Thyroid gland (tissue), 4 donors: ENCODE measurements at regions not wholly inside any gene's neighbourhood (a gene's known extent, or its start where the extent isn't known, plus 50 kb on each side); places are given as distances from the start of the nearest gene placed in this dataset.

Experiments used
- DNase-seq, 2 donors: peaks; one replicate each; pipeline ENCODE4 v3.0.0-alpha.2; 2019
- H3K27ac ChIP-seq, 3 donors: fragments of 200-600 bp; sonication (generic); 1 replicate in 2 of 3; 2 replicates in 1 of 3; pipeline ENCODE4 v1.5.1; 2016 to 2019; ENCODE audit warnings: mild to moderate bottlenecking in 1 of 3, moderate library complexity in 1 of 3
- H3K27me3 ChIP-seq: fragments of 200-600 bp; sonication (generic); one replicate; pipeline ENCODE4 v1.5.1; 2019
- H3K36me3 ChIP-seq, 2 donors: fragments of 200-600 bp; sonication (generic); one replicate each; pipeline ENCODE4 v1.5.1; 2016 to 2019
- H3K4me1 ChIP-seq, 2 donors: fragments of 200-600 bp; sonication (generic); one replicate each; pipeline ENCODE4 v1.5.1; 2017 to 2019
- H3K4me3 ChIP-seq, 3 donors: fragments of 200-600 bp; sonication (generic); replicated peaks in 1 of 3; 1 replicate in 2 of 3; 2 replicates in 1 of 3; pipeline ENCODE4 v1.5.1; 2016; ENCODE audit warnings: mild to moderate bottlenecking in 1 of 3
- H3K9me3 ChIP-seq: fragments of 200-600 bp; sonication (generic); one replicate; pipeline ENCODE4 v1.5.1; 2017
- CTCF ChIP-seq, 6 experiments: fragments of 200-600 bp in 3 of 6; fragments of 450-650 bp in 3 of 6; sonication (generic) in 3 of 6; IDR thresholded peaks; one replicate each; pipeline ENCODE4 v1.5.1; 2016 to 2019; ENCODE audit warnings: antibody characterized with exemption in 6 of 6, mild to moderate bottlenecking in 2 of 6, inconsistent platforms in 1 of 6, moderate library complexity in 1 of 6
- POLR2A ChIP-seq, 2 donors: fragments of 450-650 bp; IDR thresholded peaks; one replicate each; pipeline ENCODE4 v1.6.1; 2017; ENCODE audit warnings: antibody characterized with exemption in 2 of 2, mild to moderate bottlenecking in 2 of 2, moderate library complexity in 1 of 2
- WGBS, 2 donors: methylation state at CpG; one replicate each; pipeline ENCODE4 v1.1.5; 2017; 5-methylcytosine and 5-hydroxymethylcytosine counted together
- intact Hi-C: fragments of 100-400 bp; cut with DNase I; formaldehyde crosslinking; loops from one replicate; pipeline ENCODE4 v1.15.1; 2023

GRCh38 chr1:56003846-56004245 lies 575.5 kb downstream of the PLPP3 start:
- Histone ChIP-seq H3K4me3 (no peak overlapping the region), H3K27ac (no peak overlapping the region), H3K27me3 (no peaks in the 10 kb centered on the region), H3K9me3 (no peaks in the 10 kb centered on the region), H3K4me1 (no peaks in the 10 kb centered on the region), H3K36me3 (no peaks in the 10 kb centered on the region)
- WGBS, 2 donors = 85 to 90% methylated on average over 1 of the region's 1 CpG
- TF ChIP-seq POLR2A (IDR thresholded peaks at IDR 0.05) (no peak), CTCF (IDR thresholded peaks at IDR 0.05) (no peak)
- intact Hi-C loops = no loop called here
- no peak for DNase-seq

DNA sequence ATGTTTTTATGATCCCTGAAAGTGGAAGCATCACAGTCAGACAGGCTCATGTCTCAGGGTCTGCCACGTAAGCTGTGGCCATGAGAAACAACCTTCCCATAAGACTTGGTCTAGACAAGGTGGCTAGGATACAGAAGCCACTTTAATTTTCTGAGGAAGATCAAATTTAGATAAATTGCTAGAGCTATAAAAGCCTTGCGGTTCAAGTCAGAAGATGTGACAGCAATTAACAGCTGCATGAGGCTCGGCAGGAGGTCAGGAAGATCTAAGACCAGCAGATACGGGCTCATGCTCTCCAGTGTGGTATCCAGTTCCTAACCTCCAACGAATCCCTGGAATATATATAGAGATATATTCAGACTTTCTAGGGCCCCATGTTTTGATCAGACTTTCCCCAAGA lies 577.1 kb downstream of the PLPP3 start:
- Histone ChIP-seq H3K9me3 (no peaks in the 10 kb centered on the region), H3K36me3 (no peaks in the 10 kb centered on the region), H3K4me3 (no peak overlapping the region), H3K4me1 (no peaks in the 10 kb centered on the region), H3K27ac (no peak overlapping the region), H3K27me3 (no peaks in the 10 kb centered on the region)
- DNase-seq = no peak
- 91 to 92% methylated on average over 5 of the region's 5 CpGs for WGBS, 2 donors
- intact Hi-C loops = no loop called here
- TF ChIP-seq CTCF (IDR thresholded peaks at IDR 0.05) = no peak
- no peak for TF ChIP-seq POLR2A (IDR thresholded peaks at IDR 0.05)

DNA sequence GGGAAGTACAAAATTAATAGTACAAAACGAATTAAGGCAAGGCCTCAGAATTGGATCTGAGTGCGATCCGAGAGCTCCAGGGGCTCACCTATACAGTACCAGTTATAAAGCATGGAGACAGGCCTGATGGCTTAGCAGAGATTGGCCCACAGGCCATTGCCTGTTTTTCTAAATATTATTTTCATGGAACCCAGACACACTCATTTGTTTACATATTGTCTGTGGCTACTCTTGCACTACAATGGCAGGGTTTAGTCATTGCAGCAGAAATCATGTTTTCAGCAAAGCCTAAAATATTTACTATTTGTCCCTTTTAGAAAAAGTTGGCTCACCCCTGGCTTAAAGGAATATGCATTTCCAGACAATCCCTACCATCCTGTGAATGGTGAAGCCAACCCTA lies 578.9 kb downstream of the PLPP3 start:
- Histone ChIP-seq H3K4me1 (no peaks in the 10 kb centered on the region), H3K36me3 (no peaks in the 10 kb centered on the region), H3K27me3 (no peaks in the 10 kb centered on the region), H3K27ac (no peak overlapping the region), H3K9me3 (no peaks in the 10 kb centered on the region), H3K4me3 (no peak overlapping the region)
- no peak for DNase-seq
- TF ChIP-seq CTCF (IDR thresholded peaks at IDR 0.05) (no peak), POLR2A (IDR thresholded peaks at IDR 0.05) (no peak)
- WGBS, 2 donors = 93 to 96% methylated on average over 3 of the region's 3 CpGs
- intact Hi-C loops = no loop called here

DNA sequence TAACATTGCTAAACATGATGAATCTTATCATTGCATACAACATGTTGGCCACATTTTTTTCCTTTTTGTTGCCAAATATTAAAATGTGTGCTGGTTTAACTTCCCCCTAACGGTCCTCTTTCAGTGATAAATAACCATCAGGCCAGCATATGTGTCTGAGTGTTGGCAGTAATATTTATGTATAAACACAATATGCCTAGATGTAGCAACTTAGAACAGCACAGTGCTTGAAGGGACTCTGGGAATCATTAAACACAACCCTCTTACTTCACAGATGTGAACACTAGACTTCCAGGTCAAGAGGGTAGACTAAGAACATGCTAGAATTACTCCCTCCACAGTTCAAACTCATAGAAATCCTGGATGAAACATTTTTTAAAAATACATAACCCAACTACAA lies 581.8 kb downstream of the PLPP3 start:
- Histone ChIP-seq H3K4me1 (no peaks in the 10 kb centered on the region), H3K9me3 (no peaks in the 10 kb centered on the region), H3K4me3 (no peak overlapping the region), H3K27ac (no peak overlapping the region), H3K27me3 (no peaks in the 10 kb centered on the region), H3K36me3 (no peaks in the 10 kb centered on the region)
- 69 to 72% methylated on average over 1 of the region's 1 CpG for WGBS, 2 donors
- DNase-seq = no peak
- no peak for TF ChIP-seq POLR2A (IDR thresholded peaks at IDR 0.05)
- no peak for TF ChIP-seq CTCF (IDR thresholded peaks at IDR 0.05)
- intact Hi-C loops = no loop called here

GRCh38 chr1:55993646-55994318 lies 585.6 kb downstream of the PLPP3 start:
- H3K27ac ChIP-seq = no peak overlapping the region
- H3K4me3 ChIP-seq = no peak overlapping the region
- DNase-seq = no peak
- H3K9me3 ChIP-seq = no peaks in the 10 kb centered on the region
- H3K4me1 ChIP-seq = peaks cover 0 to 3% of the 10 kb centered on the region in 2 donors
- 87 to 91% methylated on average over 8 of the region's 8 CpGs for WGBS, 2 donors
- H3K36me3 ChIP-seq = no peaks in the 10 kb centered on the region
- no peaks in the 10 kb centered on the region for H3K27me3 ChIP-seq
- TF ChIP-seq CTCF (IDR thresholded peaks at IDR 0.05) (no peak), POLR2A (IDR thresholded peaks at IDR 0.05) (no peak)
- intact Hi-C loops = no loop called here
